ENCODE measurements at regions not wholly inside any gene's neighbourhood (a gene's known extent, or its start where the extent isn't known, plus 50 kb on each side); places are given as distances from the start of the nearest gene placed in this dataset.

DNA sequence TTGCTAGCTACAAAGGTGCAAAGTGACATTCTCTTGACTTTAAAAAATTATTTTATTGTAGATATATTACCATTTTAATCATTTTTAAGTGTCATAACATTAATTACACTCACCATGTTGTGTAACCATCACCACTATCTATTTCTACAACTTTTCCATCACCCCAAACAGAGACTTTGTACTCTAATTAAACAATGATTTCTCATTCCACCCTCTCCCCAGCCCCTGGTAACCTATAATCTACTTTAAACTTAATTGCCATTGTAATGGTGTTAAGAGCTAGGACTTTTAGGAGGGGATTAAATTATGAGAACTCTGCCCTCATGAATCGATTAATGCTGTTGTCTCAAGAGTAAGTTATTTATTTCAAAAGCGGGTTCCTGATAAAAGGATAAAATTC is 352.9 kb upstream of the SEL1L start (continued):
- TF ChIP-seq ZNF677 (tag by site-specific recombination; IDR thresholded peaks at IDR 0.05) (no peak), ZNF169 (tag by site-specific recombination; IDR thresholded peaks at IDR 0.05) (no peak), ZNF571 (tag by site-specific recombination; IDR thresholded peaks at IDR 0.05) (no peak), ZNF366 (tag by site-specific recombination; conservative IDR thresholded peaks at IDR 0.05) (no peak), GLIS2 (tag by site-specific recombination; IDR thresholded peaks at IDR 0.05) (no peak), ZNF138 (tag by site-specific recombination; IDR thresholded peaks at IDR 0.05; ENCODE audit: borderline replicate concordance) (no peak), ZBTB20 (tag by site-specific recombination; IDR thresholded peaks at IDR 0.05) (no peak), ZNF623 (tag by site-specific recombination; IDR thresholded peaks at IDR 0.05) (no peak)
- TF ChIP-seq, protein P1, sequence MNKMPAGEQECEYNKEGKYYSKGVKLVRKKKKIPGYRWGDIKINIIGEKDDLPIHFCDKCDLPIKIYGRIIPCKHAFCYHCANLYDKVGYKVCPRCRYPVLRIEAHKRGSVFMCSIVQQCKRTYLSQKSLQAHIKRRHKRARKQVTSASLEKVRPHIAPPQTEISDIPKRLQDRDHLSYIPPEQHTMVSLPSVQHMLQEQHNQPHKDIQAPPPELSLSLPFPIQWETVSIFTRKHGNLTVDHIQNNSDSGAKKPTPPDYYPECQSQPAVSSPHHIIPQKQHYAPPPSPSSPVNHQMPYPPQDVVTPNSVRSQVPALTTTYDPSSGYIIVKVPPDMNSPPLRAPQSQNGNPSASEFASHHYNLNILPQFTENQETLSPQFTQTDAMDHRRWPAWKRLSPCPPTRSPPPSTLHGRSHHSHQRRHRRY (tag by site-specific recombination; IDR thresholded peaks at IDR 0.05) = no peak

DNA sequence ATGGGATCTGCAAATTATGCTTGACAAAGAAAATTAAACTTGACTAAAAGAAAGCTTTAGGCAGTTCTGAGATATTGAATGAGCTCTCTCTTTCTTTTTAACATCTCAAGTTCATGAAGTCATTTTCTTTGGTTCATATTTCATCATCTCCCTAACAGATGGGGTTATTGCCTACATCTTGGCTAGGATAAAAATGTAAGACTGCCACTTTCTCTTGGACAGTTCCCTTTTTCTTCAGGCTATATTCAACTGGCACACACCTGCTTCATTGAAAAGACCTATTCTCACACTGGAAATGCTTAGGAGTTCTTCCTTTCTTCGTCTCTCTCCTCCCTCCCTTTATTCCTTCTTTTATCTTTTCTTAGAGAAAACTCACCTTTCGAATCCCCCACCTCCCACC is 355.9 kb upstream of the SEL1L start:
- ChIA-PET POLR2A (no interaction called here), CTCF (interaction anchor here (0.6 kb wide), 1 partner anchor 1962 kb away, joined by 3 read pairs; no protein-coding TSS in a partner anchor)
- H3K27ac ChIP-seq (ENCODE audit: extremely low read depth, low read depth, low read length) = no peak overlapping the region
- H3K4me3 ChIP-seq (ENCODE audit: low read depth, low read length) = no peak overlapping the region
- H3K36me3 ChIP-seq (ENCODE audit: control insufficient read depth in 2 of 2, insufficient read depth in 1 of 2, low read length in 2 of 2) = no peaks in the 10 kb centered on the region
- no peaks in the 10 kb centered on the region for H3K9me3 ChIP-seq (ENCODE audit: control insufficient read depth, insufficient read depth, low read depth, low read length)
- TF ChIP-seq, protein P2, sequence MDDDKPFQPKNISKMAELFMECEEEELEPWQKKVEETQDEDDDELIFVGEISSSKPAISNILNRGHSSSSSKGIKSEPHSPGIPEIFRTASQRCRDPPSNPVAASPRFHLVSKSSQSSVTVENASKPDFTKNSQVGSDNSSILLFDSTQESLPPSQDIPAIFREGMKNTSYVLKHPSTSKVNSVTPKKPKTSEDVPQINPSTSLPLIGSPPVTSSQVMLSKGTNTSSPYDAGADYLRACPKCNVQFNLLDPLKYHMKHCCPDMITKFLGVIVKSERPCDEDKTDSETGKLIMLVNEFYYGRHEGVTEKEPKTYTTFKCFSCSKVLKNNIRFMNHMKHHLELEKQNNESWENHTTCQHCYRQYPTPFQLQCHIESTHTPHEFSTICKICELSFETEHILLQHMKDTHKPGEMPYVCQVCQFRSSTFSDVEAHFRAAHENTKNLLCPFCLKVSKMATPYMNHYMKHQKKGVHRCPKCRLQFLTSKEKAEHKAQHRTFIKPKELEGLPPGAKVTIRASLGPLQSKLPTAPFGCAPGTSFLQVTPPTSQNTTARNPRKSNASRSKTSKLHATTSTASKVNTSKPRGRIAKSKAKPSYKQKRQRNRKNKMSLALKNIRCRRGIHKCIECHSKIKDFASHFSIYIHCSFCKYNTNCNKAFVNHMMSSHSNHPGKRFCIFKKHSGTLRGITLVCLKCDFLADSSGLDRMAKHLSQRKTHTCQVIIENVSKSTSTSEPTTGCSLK (tag by site-specific recombination; IDR thresholded peaks at IDR 0.05) = no peak
- TF ChIP-seq ZNF274 (IDR thresholded peaks at IDR 0.05; ENCODE audit: low read length) (no peak), ZNF274 (tag by site-specific recombination; IDR thresholded peaks at IDR 0.05; ENCODE audit: borderline replicate concordance) (no peak), HOXC10 (CRISPR knock-in tag; IDR thresholded peaks at IDR 0.05) (no peak), ZNF112 (tag by site-specific recombination; IDR thresholded peaks at IDR 0.05) (no peak), ZNF792 (tag by site-specific recombination; IDR thresholded peaks at IDR 0.05) (no peak), RBAK (tag by site-specific recombination; IDR thresholded peaks at IDR 0.05) (no peak), ZNF391 (tag by site-specific recombination; IDR thresholded peaks at IDR 0.05; ENCODE audit: borderline replicate concordance, low read depth) (no peak), ZNF114 (tag by site-specific recombination; IDR thresholded peaks at IDR 0.05) (no peak), ZNF560 (tag by site-specific recombination; IDR thresholded peaks at IDR 0.05; ENCODE audit: borderline replicate concordance) (no peak), ZSCAN30 (tag by site-specific recombination; IDR thresholded peaks at IDR 0.05) (no peak), ZNF248 (tag by site-specific recombination; IDR thresholded peaks at IDR 0.05) (no peak), ZNF10 (tag by site-specific recombination; IDR thresholded peaks at IDR 0.05) (no peak), ZNF677 (tag by site-specific recombination; IDR thresholded peaks at IDR 0.05) (no peak), ZNF660 (tag by site-specific recombination; IDR thresholded peaks at IDR 0.05) (no peak), MEIS1 (CRISPR knock-in tag; IDR thresholded peaks at IDR 0.05; ENCODE audit: borderline replicate concordance) (no peak)
- TF ChIP-seq, protein P1 (tag by site-specific recombination; IDR thresholded peaks at IDR 0.05) = no peak
- TF ChIP-seq, protein P3, sequence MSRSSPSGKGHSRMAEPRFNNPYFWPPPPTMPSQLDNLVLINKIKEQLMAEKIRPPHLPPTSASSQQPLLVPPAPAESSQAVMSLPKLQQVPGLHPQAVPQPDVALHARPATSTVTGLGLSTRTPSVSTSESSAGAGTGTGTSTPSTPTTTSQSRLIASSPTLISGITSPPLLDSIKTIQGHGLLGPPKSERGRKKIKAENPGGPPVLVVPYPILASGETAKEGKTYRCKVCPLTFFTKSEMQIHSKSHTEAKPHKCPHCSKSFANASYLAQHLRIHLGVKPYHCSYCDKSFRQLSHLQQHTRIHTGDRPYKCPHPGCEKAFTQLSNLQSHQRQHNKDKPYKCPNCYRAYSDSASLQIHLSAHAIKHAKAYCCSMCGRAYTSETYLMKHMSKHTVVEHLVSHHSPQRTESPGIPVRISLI (tag by site-specific recombination; IDR thresholded peaks at IDR 0.05) = no peak
- TF ChIP-seq, protein P4, sequence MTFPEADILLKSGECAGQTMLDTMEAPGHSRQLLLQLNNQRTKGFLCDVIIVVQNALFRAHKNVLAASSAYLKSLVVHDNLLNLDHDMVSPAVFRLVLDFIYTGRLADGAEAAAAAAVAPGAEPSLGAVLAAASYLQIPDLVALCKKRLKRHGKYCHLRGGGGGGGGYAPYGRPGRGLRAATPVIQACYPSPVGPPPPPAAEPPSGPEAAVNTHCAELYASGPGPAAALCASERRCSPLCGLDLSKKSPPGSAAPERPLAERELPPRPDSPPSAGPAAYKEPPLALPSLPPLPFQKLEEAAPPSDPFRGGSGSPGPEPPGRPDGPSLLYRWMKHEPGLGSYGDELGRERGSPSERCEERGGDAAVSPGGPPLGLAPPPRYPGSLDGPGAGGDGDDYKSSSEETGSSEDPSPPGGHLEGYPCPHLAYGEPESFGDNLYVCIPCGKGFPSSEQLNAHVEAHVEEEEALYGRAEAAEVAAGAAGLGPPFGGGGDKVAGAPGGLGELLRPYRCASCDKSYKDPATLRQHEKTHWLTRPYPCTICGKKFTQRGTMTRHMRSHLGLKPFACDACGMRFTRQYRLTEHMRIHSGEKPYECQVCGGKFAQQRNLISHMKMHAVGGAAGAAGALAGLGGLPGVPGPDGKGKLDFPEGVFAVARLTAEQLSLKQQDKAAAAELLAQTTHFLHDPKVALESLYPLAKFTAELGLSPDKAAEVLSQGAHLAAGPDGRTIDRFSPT (tag by site-specific recombination; IDR thresholded peaks at IDR 0.05) = no peak
- TF ChIP-seq, protein P5, sequence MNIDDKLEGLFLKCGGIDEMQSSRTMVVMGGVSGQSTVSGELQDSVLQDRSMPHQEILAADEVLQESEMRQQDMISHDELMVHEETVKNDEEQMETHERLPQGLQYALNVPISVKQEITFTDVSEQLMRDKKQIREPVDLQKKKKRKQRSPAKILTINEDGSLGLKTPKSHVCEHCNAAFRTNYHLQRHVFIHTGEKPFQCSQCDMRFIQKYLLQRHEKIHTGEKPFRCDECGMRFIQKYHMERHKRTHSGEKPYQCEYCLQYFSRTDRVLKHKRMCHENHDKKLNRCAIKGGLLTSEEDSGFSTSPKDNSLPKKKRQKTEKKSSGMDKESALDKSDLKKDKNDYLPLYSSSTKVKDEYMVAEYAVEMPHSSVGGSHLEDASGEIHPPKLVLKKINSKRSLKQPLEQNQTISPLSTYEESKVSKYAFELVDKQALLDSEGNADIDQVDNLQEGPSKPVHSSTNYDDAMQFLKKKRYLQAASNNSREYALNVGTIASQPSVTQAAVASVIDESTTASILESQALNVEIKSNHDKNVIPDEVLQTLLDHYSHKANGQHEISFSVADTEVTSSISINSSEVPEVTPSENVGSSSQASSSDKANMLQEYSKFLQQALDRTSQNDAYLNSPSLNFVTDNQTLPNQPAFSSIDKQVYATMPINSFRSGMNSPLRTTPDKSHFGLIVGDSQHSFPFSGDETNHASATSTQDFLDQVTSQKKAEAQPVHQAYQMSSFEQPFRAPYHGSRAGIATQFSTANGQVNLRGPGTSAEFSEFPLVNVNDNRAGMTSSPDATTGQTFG (tag by site-specific recombination; IDR thresholded peaks at IDR 0.05; ENCODE audit: borderline replicate concordance) = no peak
- no peaks in the 10 kb centered on the region for H3K4me1 ChIP-seq (ENCODE audit: control insufficient read depth, insufficient read depth, low read length)
